Astrocyte (in vitro differentiated cells and primary cell): ENCODE measurements at regions not wholly inside any gene's neighbourhood (a gene's known extent, or its start where the extent isn't known, plus 50 kb on each side); places are given as distances from the start of the nearest gene placed in this dataset.

Experiments
- DNase-seq: peaks from one replicate; pipeline ENCODE4 v3.0.0-alpha.2; 2010; ENCODE audit warnings: low read depth
- FAIRE-seq: peaks from 2 replicates; lab custom pipeline; 2011; peaks lifted over from hg19 to GRCh38; lab: Jason Lieb, UNC
- H2AFZ ChIP-seq: 2 replicates; pipeline ENCODE4 v1.6.0; 2012; ENCODE audit warnings: low read depth, low read length, inconsistent platforms
- H3K27ac ChIP-seq: 2 replicates; pipeline ENCODE4 v1.5.1; 2011; ENCODE audit warnings: low read depth, low read length, inconsistent platforms
- H3K27me3 ChIP-seq: 2 replicates; pipeline ENCODE4 v1.6.0; 2011; ENCODE audit warnings: low read length, inconsistent platforms; ENCODE audit not compliant: insufficient read depth
- H3K36me3 ChIP-seq: 2 replicates; pipeline ENCODE4 v1.5.1; 2011; ENCODE audit warnings: low read length, inconsistent platforms; ENCODE audit not compliant: insufficient read depth
- H3K4me1 ChIP-seq: 2 replicates; pipeline ENCODE4 v1.5.1; 2011; ENCODE audit warnings: low read length, inconsistent platforms; ENCODE audit not compliant: insufficient read depth
- H3K4me2 ChIP-seq: 2 replicates; pipeline ENCODE4 v1.6.0; 2012; ENCODE audit warnings: low read length, inconsistent platforms
- H3K4me3 ChIP-seq: 2 replicates; pipeline ENCODE4 v1.5.1; 2011; ENCODE audit warnings: low read depth, mild to moderate bottlenecking, low read length, inconsistent platforms; ENCODE audit not compliant: insufficient read depth
- H3K79me2 ChIP-seq: 2 replicates; pipeline ENCODE4 v1.6.0; 2012; ENCODE audit warnings: mild to moderate bottlenecking, low read length, inconsistent platforms; ENCODE audit not compliant: insufficient read depth
- H3K9ac ChIP-seq: 2 replicates; pipeline ENCODE4 v1.6.0; 2012; ENCODE audit warnings: mild to moderate bottlenecking, low read length, inconsistent platforms
- H3K9me3 ChIP-seq: 2 replicates; pipeline ENCODE4 v1.5.1; 2012; ENCODE audit warnings: low read depth, mild to moderate bottlenecking, low read length, inconsistent platforms; ENCODE audit not compliant: insufficient read depth
- H4K20me1 ChIP-seq: 2 replicates; pipeline ENCODE4 v1.6.0; 2012; ENCODE audit warnings: low read length, inconsistent platforms; ENCODE audit not compliant: insufficient read depth
- H3K27ac Mint-ChIP-seq: one replicate; pipeline ENCODE4 v1.8.0; 2021; ENCODE audit warnings: mild to moderate bottlenecking, mixed read lengths; ENCODE audit not compliant: unreplicated experiment
- H3K27me3 Mint-ChIP-seq: one replicate; pipeline ENCODE4 v1.8.0; 2021; ENCODE audit warnings: low read depth, mixed read lengths; ENCODE audit not compliant: unreplicated experiment
- H3K36me3 Mint-ChIP-seq: one replicate; pipeline ENCODE4 v1.8.0; 2021; ENCODE audit warnings: low read depth, mixed read lengths; ENCODE audit not compliant: unreplicated experiment
- H3K4me1 Mint-ChIP-seq: one replicate; pipeline ENCODE4 v1.8.0; 2021; ENCODE audit warnings: low read depth, mixed read lengths; ENCODE audit not compliant: unreplicated experiment
- H3K4me3 Mint-ChIP-seq: one replicate; pipeline ENCODE4 v1.8.0; 2021; ENCODE audit warnings: mild to moderate bottlenecking, moderate library complexity, mixed read lengths; ENCODE audit not compliant: unreplicated experiment
- H3K9me3 Mint-ChIP-seq: one replicate; pipeline ENCODE4 v1.8.0; 2021; ENCODE audit warnings: mild to moderate bottlenecking, mixed read lengths; ENCODE audit not compliant: unreplicated experiment
- CTCF ChIP-seq: IDR thresholded peaks from 2 replicates; pipeline ENCODE4 v1.5.1; 2011; ENCODE audit warnings: low read depth, mild to moderate bottlenecking, inconsistent platforms, low read length, moderate library complexity; ENCODE audit not compliant: insufficient read depth
- EZH2 ChIP-seq: IDR thresholded peaks from 2 replicates; pipeline ENCODE4 v1.6.1; 2012; ENCODE audit warnings: mild to moderate bottlenecking, low read length, inconsistent platforms; ENCODE audit not compliant: insufficient read depth

GRCh38 chr20:29123861-29124260, 2133.6 kb upstream of the DEFB115 start:
- Mint-ChIP-seq H3K4me1 (no peaks in the 10 kb centered on the region), H3K27me3 (no peaks in the 10 kb centered on the region), H3K36me3 (no peaks in the 10 kb centered on the region), H3K27ac (no peak overlapping the region), H3K4me3 (no peak overlapping the region), H3K9me3 (peaks cover 7% of the 10 kb centered on the region)
- Histone ChIP-seq H3K27me3 (no peaks in the 10 kb centered on the region), H2AFZ (no peak overlapping the region), H3K4me1 (no peaks in the 10 kb centered on the region), H3K27ac (no peak overlapping the region), H3K79me2 (no peaks in the 10 kb centered on the region), H3K9ac (no peak overlapping the region), H3K4me3 (no peak overlapping the region), H3K36me3 (no peaks in the 10 kb centered on the region), H3K9me3 (peaks cover 17% of the 10 kb centered on the region), H4K20me1 (no peaks in the 10 kb centered on the region), H3K4me2 (no peak overlapping the region)
- DNase-seq (no peak), FAIRE-seq (no peak)
- TF ChIP-seq CTCF (no peak), EZH2 (no peak)
